GM23338 (cell line): ENCODE measurements at regions not wholly inside any gene's neighbourhood (a gene's known extent, or its start where the extent isn't known, plus 50 kb on each side); places are given as distances from the start of the nearest gene placed in this dataset.
A peak's percentile ranks its signal among the peaks of the same experiment; 100 is the strongest.

ENCODE experiments used
- ATAC-seq: fragments of 200-7000 bp; cut with Tn5 transposase; 3 replicates; pipeline ENCODE4 v1.9.1; 2020
- DNase-seq: peaks from one replicate; pipeline ENCODE4 v3.0.0-alpha.2; 2015; ENCODE audit warnings: low spot score
- H2AFZ ChIP-seq: fragments of 200-600 bp; sonication (generic); 2 replicates; pipeline ENCODE4 v1.8.0; 2016; ENCODE audit warnings: antibody characterized with exemption, mild to moderate bottlenecking, moderate library complexity
- H3F3A ChIP-seq: fragments of 200-600 bp; sonication (generic); replicated peaks from 2 replicates; pipeline ENCODE4 v1.8.0; 2017; ENCODE audit warnings: antibody characterized with exemption, mixed run types, low read depth
- H3K27ac ChIP-seq: fragments of 200-600 bp; sonication (generic); 2 replicates; pipeline ENCODE4 v1.6.1; 2016; ENCODE audit warnings: low read depth
- H3K27me3 ChIP-seq: fragments of 200-600 bp; sonication (generic); 2 replicates; pipeline ENCODE4 v1.8.0; 2016; ENCODE audit warnings: mild to moderate bottlenecking, mixed run types, moderate library complexity; ENCODE audit not compliant: insufficient read depth
- H3K36me3 ChIP-seq: fragments of 200-600 bp; sonication (generic); 2 replicates; pipeline ENCODE4 v1.8.0; 2016; ENCODE audit warnings: mild to moderate bottlenecking; ENCODE audit not compliant: insufficient read depth
- H3K4me1 ChIP-seq: fragments of 200-600 bp; sonication (generic); 2 replicates; pipeline ENCODE4 v1.8.0; 2016; ENCODE audit warnings: mild to moderate bottlenecking, moderate library complexity; ENCODE audit not compliant: insufficient read depth
- H3K4me2 ChIP-seq: fragments of 200-600 bp; sonication (generic); 2 replicates; pipeline ENCODE4 v1.7.1; 2017; ENCODE audit warnings: mixed run types
- H3K4me3 ChIP-seq: fragments of 200-600 bp; sonication (generic); 2 replicates; pipeline ENCODE4 v1.6.1; 2016; ENCODE audit warnings: mixed run types
- H3K79me2 ChIP-seq: fragments of 200-600 bp; sonication (generic); replicated peaks from 2 replicates; pipeline ENCODE4 v1.8.0; 2017; ENCODE audit warnings: mild to moderate bottlenecking; ENCODE audit not compliant: insufficient read depth
- H3K9me2 ChIP-seq: fragments of 200-600 bp; sonication (generic); 2 replicates; pipeline ENCODE4 v1.8.0; 2017; ENCODE audit not compliant: insufficient read depth
- H4K20me1 ChIP-seq: fragments of 200-600 bp; sonication (generic); replicated peaks from 2 replicates; pipeline ENCODE4 v1.8.0; 2017; ENCODE audit warnings: mild to moderate bottlenecking; ENCODE audit not compliant: insufficient read depth
- H3K27ac Mint-ChIP-seq: 2 replicates; pipeline ENCODE4 v1.8.0; 2020; ENCODE audit warnings: inconsistent platforms, mild to moderate bottlenecking, moderate library complexity, mixed read lengths
- H3K27me3 Mint-ChIP-seq: 3 replicates; pipeline ENCODE4 v1.8.0; 2022; ENCODE audit warnings: low read depth, mild to moderate bottlenecking, moderate library complexity, mixed read lengths, inconsistent platforms; ENCODE audit not compliant: insufficient read depth, poor library complexity
- H3K36me3 Mint-ChIP-seq: 3 replicates; pipeline ENCODE4 v1.8.0; 2021; ENCODE audit warnings: low read depth, mild to moderate bottlenecking, inconsistent platforms, moderate library complexity, mixed read lengths
- H3K4me1 Mint-ChIP-seq: 3 replicates; pipeline ENCODE4 v1.8.0; 2020; ENCODE audit warnings: mild to moderate bottlenecking, inconsistent platforms, mixed read lengths
- H3K4me3 Mint-ChIP-seq: 3 replicates; pipeline ENCODE4 v1.8.0; 2021; ENCODE audit warnings: moderate library complexity, mild to moderate bottlenecking, inconsistent platforms, mixed read lengths
- H3K9me3 Mint-ChIP-seq: 3 replicates; pipeline ENCODE4 v1.8.0; 2020; ENCODE audit warnings: moderate library complexity, mild to moderate bottlenecking, inconsistent platforms, mixed read lengths
- CREB1 ChIP-seq: fragments of 250-450 bp; sonication (Bioruptor Pico); IDR thresholded peaks from 2 replicates; pipeline ENCODE4 v1.5.0; 2020; ENCODE audit warnings: low read depth, mild to moderate bottlenecking, moderate library complexity
- CTCF ChIP-seq, 2 experiments: fragments of 200-600 bp in 1 of 2; sonication (generic) in 1 of 2; conservative IDR thresholded peaks; 2 replicates each; pipeline versions ENCODE4 v1.5.1 to v1.6.1; 2016 to 2017; ENCODE audit warnings: antibody characterized with exemption in 2 of 2, low read depth in 2 of 2, mild to moderate bottlenecking in 2 of 2, moderate library complexity in 1 of 2
- ETS1 ChIP-seq: IDR thresholded peaks from 2 replicates; pipeline ENCODE4 v1.6.1; 2016; ENCODE audit warnings: antibody characterized with exemption
- EZH2 ChIP-seq: fragments of 200-600 bp; sonication (generic); IDR thresholded peaks from one replicate; pipeline ENCODE4 v1.8.0; 2017; ENCODE audit warnings: antibody characterized with exemption, mild to moderate bottlenecking, low read depth; ENCODE audit not compliant: unreplicated experiment
- EZH2phosphoT487 ChIP-seq: fragments of 200-600 bp; sonication (generic); IDR thresholded peaks from one replicate; pipeline ENCODE4 v1.8.1; 2018; ENCODE audit warnings: antibody characterized with exemption; ENCODE audit not compliant: unreplicated experiment
- JUNB ChIP-seq: IDR thresholded peaks from one replicate; pipeline ENCODE4 v1.6.1; 2016; ENCODE audit warnings: antibody characterized with exemption; ENCODE audit not compliant: unreplicated experiment
- NANOG ChIP-seq: IDR thresholded peaks from 2 replicates; pipeline ENCODE4 v1.6.1; 2016; ENCODE audit warnings: antibody characterized with exemption, borderline replicate concordance
- POLR2AphosphoS5 ChIP-seq: IDR thresholded peaks from 2 replicates; pipeline ENCODE4 v1.6.1; 2016; ENCODE audit warnings: antibody characterized with exemption, low read depth
- REST ChIP-seq: IDR thresholded peaks from one replicate; pipeline ENCODE4 v1.6.1; 2018; ENCODE audit warnings: antibody characterized with exemption; ENCODE audit not compliant: unreplicated experiment
- STAT1 ChIP-seq: IDR thresholded peaks from one replicate; pipeline ENCODE4 v1.6.1; 2016; ENCODE audit warnings: antibody characterized with exemption; ENCODE audit not compliant: unreplicated experiment
- ZNF114 ChIP-seq: fragments of 250-450 bp; sonication (Bioruptor Pico); IDR thresholded peaks from 2 replicates; pipeline ENCODE4 v1.5.0; 2020; ENCODE audit warnings: mild to moderate bottlenecking, moderate library complexity
- ZNF331 ChIP-seq: fragments of 250-450 bp; sonication (Bioruptor Pico); IDR thresholded peaks from 2 replicates; pipeline ENCODE4 v1.5.0; 2020; ENCODE audit warnings: low read depth, mild to moderate bottlenecking, moderate library complexity
- ZNF462 ChIP-seq: fragments of 250-450 bp; sonication (Bioruptor Pico); IDR thresholded peaks from 2 replicates; pipeline ENCODE4 v1.5.0; 2020; ENCODE audit warnings: mild to moderate bottlenecking, moderate library complexity

- Histone ChIP-seq H3K27ac (no peak overlapping the region), H3K4me1 (peaks cover 23% of the 10 kb centered on the region; the same call in 1 of the 2 replicates), H3K36me3 (no peaks in the 10 kb centered on the region), H3K4me2 (no peak overlapping the region), H3F3A (no peaks in the 10 kb centered on the region), H4K20me1 (peaks cover 4% of the 10 kb centered on the region; the same call in 1 of the 2 replicates), H3K9me2 (0 out of 2 replicates have a peak, but pooled peaks cover 4% of the 10 kb centered on the region), H3K79me2 (peaks cover 92% of the 10 kb centered on the region), H3K4me3 (no peak overlapping the region), H2AFZ (no peak overlapping the region), H3K27me3 (no peaks in the 10 kb centered on the region)
- Mint-ChIP-seq H3K27ac (no peak overlapping the region), H3K36me3 (peaks cover 14% of the 10 kb centered on the region), H3K4me3 (no peak overlapping the region), H3K9me3 (no peaks in the 10 kb centered on the region), H3K4me1 (peaks cover 46% of the 10 kb centered on the region), H3K27me3 (peaks cover 2% of the 10 kb centered on the region)
- ATAC-seq (peak; percentile 51), DNase-seq (no peak)
- TF ChIP-seq ETS1: no peak
- TF ChIP-seq CREB1: no peak
- TF ChIP-seq NANOG: no peak
- TF ChIP-seq EZH2: no peak
- no peak for TF ChIP-seq STAT1
- TF ChIP-seq JUNB: no peak
- TF ChIP-seq ZNF462 (CRISPR knock-in tag): no peak
- no peak for TF ChIP-seq EZH2phosphoT487
- TF ChIP-seq ZNF331: no peak
- no peak for TF ChIP-seq CTCF (conservative IDR thresholded peaks at IDR 0.05; ENCODE audit: low read depth in 2 of 2)
- TF ChIP-seq ZNF114 (CRISPR knock-in tag): no peak
- no peak for TF ChIP-seq POLR2AphosphoS5
- TF ChIP-seq REST: no peak
These were observed 61.0 kb downstream of the ZNF608 start for GRCh38 chr5:124685404-124685930.
